DMS114 treated with DMSO at 0.1 percent for 48 hours (cell line): ENCODE measurements at regions not wholly inside any gene's neighbourhood (a gene's known extent, or its start where the extent isn't known, plus 50 kb on each side); places are given as distances from the start of the nearest gene placed in this dataset.

Source experiments
- DNase-seq: peaks from one replicate; lab custom pipeline; 2025; ENCODE audit not compliant: unreplicated experiment; lab: John Stamatoyannopoulos, UW

- no peak for DNase-seq
Observed at GRCh38 chr14:49999146-49999761, 106.4 kb downstream of the ARF6 start.

- no peak for DNase-seq
Observed at GRCh38 chr14:49999826-50000379, 107.0 kb downstream of the ARF6 start.

- DNase-seq = peak; percentile 18
Observed at GRCh38 chr14:50000380-50001150, 107.7 kb downstream of the ARF6 start.

GRCh38 chr14:50001151-50001998 lies 108.5 kb downstream of the ARF6 start:
- DNase-seq = no peak

GRCh38 chr14:50001999-50002925 lies 109.4 kb downstream of the ARF6 start:
- DNase-seq = no peak

GRCh38 chr14:50002926-50003212 lies 110.0 kb downstream of the ARF6 start:
- no peak for DNase-seq

- DNase-seq = peak; percentile 14
Observed at GRCh38 chr14:50003213-50004021, 110.5 kb downstream of the ARF6 start.

- no peak for DNase-seq
Observed at GRCh38 chr14:50006141-50006540, 110.2 kb downstream of the VCPKMT start.

GRCh38 chr14:50007123-50007903 lies 109.1 kb downstream of the VCPKMT start:
- DNase-seq = no peak

- no peak for DNase-seq
Observed at GRCh38 chr14:50008562-50008961, 107.8 kb downstream of the VCPKMT start.

- DNase-seq = no peak
Observed at GRCh38 chr14:50008974-50009373, 107.4 kb downstream of the VCPKMT start.

- DNase-seq = no peak
Observed at GRCh38 chr14:50010752-50011151, 105.6 kb downstream of the VCPKMT start.

- no peak for DNase-seq
Observed at GRCh38 chr14:50011242-50011641, 105.1 kb downstream of the VCPKMT start.

- no peak for DNase-seq
Observed at GRCh38 chr14:50012644-50013043, 103.7 kb downstream of the VCPKMT start.

- DNase-seq = no peak
Observed at GRCh38 chr14:50013198-50013918, 103.0 kb downstream of the VCPKMT start.

- DNase-seq = no peak
Observed at GRCh38 chr14:50013934-50014333, 102.4 kb downstream of the VCPKMT start.

GRCh38 chr14:50014809-50015430 lies 101.5 kb downstream of the VCPKMT start:
- no peak for DNase-seq

GRCh38 chr14:50015716-50016115 lies 100.7 kb downstream of the VCPKMT start:
- no peak for DNase-seq
